ENCODE measurements at regions not wholly inside any gene's neighbourhood (a gene's known extent, or its start where the extent isn't known, plus 50 kb on each side); places are given as distances from the start of the nearest gene placed in this dataset.

GRCh38 chr15:91535856-91536500, 317.5 kb upstream of the SLCO3A1 start:
- Histone ChIP-seq H3K4me3 (ENCODE audit: low read length) (no peak overlapping the region), H3K27ac (ENCODE audit: low read length) (no peak overlapping the region), H3K4me2 (ENCODE audit: low read length) (no peak overlapping the region), H3K36me3 (ENCODE audit: insufficient read depth, low read length) (no peaks in the 10 kb centered on the region), H3F3A (ENCODE audit: insufficient read depth, low read length, poor library complexity, severe bottlenecking) (no peaks in the 10 kb centered on the region), H4K20me1 (ENCODE audit: insufficient read depth) (no peaks in the 10 kb centered on the region), H3K27me3 (ENCODE audit: insufficient read depth, low read depth, low read length) (no peaks in the 10 kb centered on the region), H3K9ac (ENCODE audit: low read length) (no peak overlapping the region), H3K79me2 (replicated peaks; ENCODE audit: insufficient read depth, low read length) (no peaks in the 10 kb centered on the region), H2AFZ (ENCODE audit: low read depth, low read length) (no peak overlapping the region), H3K9me3 (ENCODE audit: low read length) (no peaks in the 10 kb centered on the region), H3K9me2 (ENCODE audit: insufficient read depth, low read length) (no peaks in the 10 kb centered on the region)
- TF ChIP-seq RAD21 (conservative IDR thresholded peaks at IDR 0.05) (no peak), MXI1 (conservative IDR thresholded peaks at IDR 0.05; ENCODE audit: poor library complexity, severe bottlenecking) (no peak), POLR2AphosphoS5 (IDR thresholded peaks at IDR 0.05) (no peak), EZH2 (IDR thresholded peaks at IDR 0.05; ENCODE audit: borderline replicate concordance, insufficient read depth, low read length, poor library complexity, severe bottlenecking) (no peak), SMC3 (conservative IDR thresholded peaks at IDR 0.05; ENCODE audit: poor library complexity) (no peak), EP300 (conservative IDR thresholded peaks at IDR 0.05; ENCODE audit: poor library complexity, severe bottlenecking) (no peak), REST (IDR thresholded peaks at IDR 0.05; ENCODE audit: borderline replicate concordance) (no peak), TAF1 (IDR thresholded peaks at IDR 0.05; ENCODE audit: low read depth) (no peak)
- TF ChIP-seq, protein P1, sequence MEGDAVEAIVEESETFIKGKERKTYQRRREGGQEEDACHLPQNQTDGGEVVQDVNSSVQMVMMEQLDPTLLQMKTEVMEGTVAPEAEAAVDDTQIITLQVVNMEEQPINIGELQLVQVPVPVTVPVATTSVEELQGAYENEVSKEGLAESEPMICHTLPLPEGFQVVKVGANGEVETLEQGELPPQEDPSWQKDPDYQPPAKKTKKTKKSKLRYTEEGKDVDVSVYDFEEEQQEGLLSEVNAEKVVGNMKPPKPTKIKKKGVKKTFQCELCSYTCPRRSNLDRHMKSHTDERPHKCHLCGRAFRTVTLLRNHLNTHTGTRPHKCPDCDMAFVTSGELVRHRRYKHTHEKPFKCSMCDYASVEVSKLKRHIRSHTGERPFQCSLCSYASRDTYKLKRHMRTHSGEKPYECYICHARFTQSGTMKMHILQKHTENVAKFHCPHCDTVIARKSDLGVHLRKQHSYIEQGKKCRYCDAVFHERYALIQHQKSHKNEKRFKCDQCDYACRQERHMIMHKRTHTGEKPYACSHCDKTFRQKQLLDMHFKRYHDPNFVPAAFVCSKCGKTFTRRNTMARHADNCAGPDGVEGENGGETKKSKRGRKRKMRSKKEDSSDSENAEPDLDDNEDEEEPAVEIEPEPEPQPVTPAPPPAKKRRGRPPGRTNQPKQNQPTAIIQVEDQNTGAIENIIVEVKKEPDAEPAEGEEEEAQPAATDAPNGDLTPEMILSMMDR (IDR thresholded peaks at IDR 0.05; ENCODE audit: poor library complexity, severe bottlenecking), result no peak

DNA sequence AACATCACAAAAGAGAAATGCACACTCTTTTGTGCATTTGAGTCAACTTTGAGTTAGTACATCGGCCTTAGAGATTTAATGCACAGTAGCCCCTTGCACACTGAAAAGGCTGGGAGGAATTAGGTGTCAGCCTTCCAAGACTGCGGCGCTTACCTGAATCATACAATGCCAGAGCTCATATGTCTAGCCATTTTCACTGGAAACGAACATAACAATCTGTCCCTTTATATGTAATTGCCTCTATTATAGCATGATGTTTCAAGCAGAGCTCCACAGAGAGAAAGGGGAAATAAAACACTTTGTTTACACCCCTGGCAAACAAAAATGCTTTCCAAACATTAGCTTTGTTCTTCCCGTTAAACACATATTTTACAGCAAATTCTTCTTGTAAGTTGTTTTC, 315.7 kb upstream of the SLCO3A1 start:
- Histone ChIP-seq H4K20me1 (ENCODE audit: insufficient read depth) (no peaks in the 10 kb centered on the region), H3K27me3 (ENCODE audit: insufficient read depth, low read depth, low read length) (no peaks in the 10 kb centered on the region), H3K9me3 (ENCODE audit: low read length) (no peaks in the 10 kb centered on the region), H3F3A (ENCODE audit: insufficient read depth, low read length, poor library complexity, severe bottlenecking) (no peaks in the 10 kb centered on the region), H3K27ac (ENCODE audit: low read length) (peak overlapping the region; percentile 14), H3K4me2 (ENCODE audit: low read length) (no peak overlapping the region), H3K4me3 (ENCODE audit: low read length) (no peak overlapping the region), H3K36me3 (ENCODE audit: insufficient read depth, low read length) (no peaks in the 10 kb centered on the region), H3K9me2 (ENCODE audit: insufficient read depth, low read length) (no peaks in the 10 kb centered on the region), H3K9ac (ENCODE audit: low read length) (no peak overlapping the region), H2AFZ (ENCODE audit: low read depth, low read length) (no peak overlapping the region), H3K79me2 (replicated peaks; ENCODE audit: insufficient read depth, low read length) (no peaks in the 10 kb centered on the region)
- TF ChIP-seq POLR2AphosphoS5 (IDR thresholded peaks at IDR 0.05) (peak; percentile 62), RAD21 (conservative IDR thresholded peaks at IDR 0.05) (peak; percentile 10)
- TF ChIP-seq, protein P1 (IDR thresholded peaks at IDR 0.05; ENCODE audit: poor library complexity, severe bottlenecking), result no peak
